K562 (cell line): ENCODE measurements at regions not wholly inside any gene's neighbourhood (a gene's known extent, or its start where the extent isn't known, plus 50 kb on each side); places are given as distances from the start of the nearest gene placed in this dataset.

Source experiments
- ATAC-seq: fragments of 200-7000 bp; cut with Tn5 transposase; 3 replicates; pipeline ENCODE4 v1.9.1; 2020; ENCODE audit warnings: moderate library complexity
- BruUV-seq: library from RNA; stranded (reverse); fragments of 400-500 nt; replicated peaks from 2 replicates; lab custom pipeline; 2021; lab: Mats Ljungman, UMichigan
- CTCF ChIA-PET: fragments of 300-600 bp; formaldehyde crosslinking; extraction: SDS; loops from one replicate; lab custom pipeline; 2021; ENCODE audit warnings: low intra/inter-chr PET ratio; lab: Yijun Ruan, JAX
- POLR2A ChIA-PET: fragments of 300-600, 350-650 bp; sonication (Branson Sonifier 250); formaldehyde crosslinking; extraction: SDS; loops from one replicate; lab custom pipeline; 2021; ENCODE audit warnings: antibody characterized with exemption, inconsistent platforms; lab: Yijun Ruan, JAX
- DNase-seq, 4 experiments: peaks; one replicate each; pipeline versions ENCODE4 v3.0.0 to v3.0.0-alpha.2; 2011 to 2018; ENCODE audit warnings: low spot score in 3 of 4, mixed read lengths in 3 of 4; ENCODE audit errors: extremely low read depth in 1 of 4
- FAIRE-seq: peaks from 2 replicates; lab custom pipeline; 2011; peaks lifted over from hg19 to GRCh38; lab: Jason Lieb, UNC
- H2AFZ ChIP-seq: 2 replicates; pipeline ENCODE4 v1.6.0; 2011; ENCODE audit warnings: low read depth, low read length, control low read depth, inconsistent platforms
- H3K27ac ChIP-seq: fragments of 200-600 bp; 3 replicates; pipeline ENCODE4 v1.8.0; 2011; ENCODE audit warnings: low read depth, mild to moderate bottlenecking, control low read depth, inconsistent platforms, low read length, moderate library complexity, mixed read lengths; ENCODE audit errors: extremely low read depth
- H3K27me3 ChIP-seq, 2 experiments: fragments of 300-600 bp in 1 of 2; 2 replicates in 1 of 2; 3 replicates in 1 of 2; pipeline versions ENCODE4 v1.6.0 to v1.8.0; 2011; ENCODE audit warnings: inconsistent platforms in 2 of 2, low read length in 2 of 2, mild to moderate bottlenecking in 1 of 2, mixed read lengths in 1 of 2, moderate library complexity in 1 of 2; ENCODE audit not compliant: control insufficient read depth in 2 of 2, insufficient read depth in 2 of 2
- H3K36me3 ChIP-seq: fragments of 300-600 bp; 3 replicates; pipeline ENCODE4 v1.8.0; 2011; ENCODE audit warnings: mild to moderate bottlenecking, low read length, inconsistent platforms; ENCODE audit not compliant: control insufficient read depth, insufficient read depth
- H3K4me1 ChIP-seq, 2 experiments: fragments of 200-600 bp in 1 of 2; replicated peaks in 1 of 2; 2 replicates in 1 of 2; 3 replicates in 1 of 2; pipeline versions ENCODE4 v1.5.1 to v1.8.0; 2011; ENCODE audit warnings: inconsistent platforms in 2 of 2, low read length in 2 of 2, mild to moderate bottlenecking in 1 of 2, mixed read lengths in 1 of 2, moderate library complexity in 1 of 2; ENCODE audit not compliant: control insufficient read depth in 2 of 2, insufficient read depth in 2 of 2
- H3K4me2 ChIP-seq: 2 replicates; pipeline ENCODE4 v1.6.1; 2011; ENCODE audit warnings: low read length, control low read depth, inconsistent platforms, mixed read lengths; ENCODE audit not compliant: insufficient read depth
- H3K4me3 ChIP-seq: fragments of 200-600 bp; sonication (generic), shearing (Covaris generic); 2 replicates; pipeline ENCODE4 v1.5.1; 2016; ENCODE audit warnings: control low read depth, inconsistent platforms
- H3K79me2 ChIP-seq: fragments of 200-600 bp; 3 replicates; pipeline ENCODE4 v1.8.0; 2011; ENCODE audit warnings: low read length, inconsistent platforms; ENCODE audit not compliant: control insufficient read depth, insufficient read depth
- H3K9ac ChIP-seq, 2 experiments: 2 replicates each; pipeline versions ENCODE4 v1.6.0 to v1.6.1; 2011; ENCODE audit warnings: low read depth in 2 of 2, low read length in 2 of 2, control low read depth in 1 of 2, inconsistent platforms in 1 of 2, mild to moderate bottlenecking in 1 of 2, mixed read lengths in 1 of 2; ENCODE audit not compliant: insufficient read depth in 1 of 2
- H3K9me1 ChIP-seq: one replicate; pipeline ENCODE4 v1.6.0; 2011; ENCODE audit warnings: inconsistent platforms, mild to moderate bottlenecking, low read length, moderate library complexity; ENCODE audit not compliant: control insufficient read depth, insufficient read depth
- H3K9me3 ChIP-seq: replicated peaks from 2 replicates; pipeline ENCODE4 v1.5.1; 2011; ENCODE audit warnings: low read depth, low read length, inconsistent platforms; ENCODE audit not compliant: control insufficient read depth, insufficient read depth
- H4K20me1 ChIP-seq: replicated peaks from 2 replicates; pipeline ENCODE4 v1.6.1; 2011; ENCODE audit warnings: low read length, inconsistent platforms, mixed read lengths; ENCODE audit not compliant: control insufficient read depth, insufficient read depth
- BCOR ChIP-seq: fragments of 450-650 bp; IDR thresholded peaks from 2 replicates; pipeline ENCODE4 v1.6.1; 2016
- E2F6 ChIP-seq, 2 experiments: IDR thresholded peaks; 2 replicates each; pipeline ENCODE4 v1.6.1; 2011; ENCODE audit warnings: borderline replicate concordance in 1 of 2, control low read depth in 1 of 2, low read depth in 1 of 2, low read length in 1 of 2, mild to moderate bottlenecking in 1 of 2, mixed read lengths in 1 of 2, moderate library complexity in 1 of 2; ENCODE audit not compliant: insufficient read depth in 1 of 2, insufficient read length in 1 of 2, poor library complexity in 1 of 2, severe bottlenecking in 1 of 2; ENCODE audit errors: extremely low read depth in 1 of 2
- HBP1 ChIP-seq: fragments of 450-650 bp; formaldehyde crosslinking; IDR thresholded peaks from 2 replicates; pipeline ENCODE4 v1.4.0; 2022; ENCODE audit warnings: missing genetic modification characterization
- HMG20B ChIP-seq: fragments of 250-450 bp; sonication (Bioruptor Pico); IDR thresholded peaks from 2 replicates; pipeline ENCODE4 v1.5.0; 2021; ENCODE audit warnings: mild to moderate bottlenecking
- MAX ChIP-seq: sonication (generic); formaldehyde crosslinking; IDR thresholded peaks from 2 replicates; pipeline ENCODE4 v1.9.0; 2022; ENCODE audit warnings: mild to moderate bottlenecking, missing genetic modification reagents
- MECOM ChIP-seq: fragments of 250-450 bp; sonication (Bioruptor Pico); IDR thresholded peaks from 2 replicates; pipeline ENCODE4 v1.8.0; 2022; ENCODE audit warnings: inconsistent platforms
- MEIS2 ChIP-seq: fragments of 450-650 bp; IDR thresholded peaks from 2 replicates; pipeline ENCODE4 v1.6.1; 2014; ENCODE audit warnings: mild to moderate bottlenecking; ENCODE audit not compliant: partially characterized antibody
- NBN ChIP-seq: fragments of 450-650 bp; IDR thresholded peaks from 2 replicates; pipeline ENCODE4 v1.6.1; 2016; ENCODE audit warnings: low read depth, mild to moderate bottlenecking
- POU5F1 ChIP-seq: fragments of 150-350 bp; IDR thresholded peaks from 2 replicates; pipeline ENCODE4 v1.6.1; 2014; ENCODE audit warnings: borderline replicate concordance, low read length, low read depth, mild to moderate bottlenecking; ENCODE audit not compliant: partially characterized antibody
- RBM39 ChIP-seq: fragments of 200-400 bp; formaldehyde crosslinking; optimal IDR thresholded peaks from 2 replicates; pipeline ENCODE3; 2018; ENCODE audit warnings: low read depth, low read length
- RNF2 ChIP-seq: sonication (generic); IDR thresholded peaks from 2 replicates; pipeline ENCODE4 v1.6.1; 2016
- TCF7L2 ChIP-seq: fragments of 150-350 bp; IDR thresholded peaks from 2 replicates; pipeline ENCODE4 v1.6.1; 2016; ENCODE audit warnings: low read depth, mild to moderate bottlenecking, low read length, moderate library complexity
- ZNF12 ChIP-seq: sonication (generic); formaldehyde crosslinking; IDR thresholded peaks from 2 replicates; pipeline ENCODE4 v1.4.0; 2020; ENCODE audit warnings: mild to moderate bottlenecking, missing genetic modification reagents
- ZNF277 ChIP-seq: fragments of 250-450 bp; sonication (Bioruptor Pico); IDR thresholded peaks from 2 replicates; pipeline ENCODE4 v1.8.0; 2022; ENCODE audit warnings: inconsistent platforms, mild to moderate bottlenecking, moderate library complexity, borderline replicate concordance
- ZNF316 ChIP-seq: fragments of 450-650 bp; IDR thresholded peaks from 2 replicates; pipeline ENCODE4 v1.6.1; 2016
- ZNF785 ChIP-seq: fragments of 250-450 bp; sonication (Bioruptor Pico); IDR thresholded peaks from 2 replicates; pipeline ENCODE4 v1.4.0; 2020; ENCODE audit warnings: mild to moderate bottlenecking
- WGBS: fragments of 100-300 bp; shearing (Covaris generic); methylation state at CpG from one replicate; pipeline ENCODE4 v1.1.6; 2016; ENCODE audit warnings: low coverage, mixed read lengths; ENCODE audit not compliant: insufficient coverage; ENCODE audit errors: missing lambda C conversion rate; 5-methylcytosine and 5-hydroxymethylcytosine counted together
- in situ Hi-C: fragments of 300-500 bp; cut with MboI; formaldehyde crosslinking; loops from 4 replicates; pipeline ENCODE4 v1.15.0; 2018; ENCODE audit warnings: inconsistent platforms, mixed read lengths
- intact Hi-C: fragments of 100-400 bp; cut with micrococcal nuclease; formaldehyde crosslinking; loops from 2 replicates; pipeline ENCODE4 v1.14.2; 2022

GRCh38 chr6:15999201-15999600, 129.7 kb upstream of the MYLIP start:
- no peak for ATAC-seq
- ChIA-PET POLR2A (interaction anchor here (0.6 to 2.2 kb wide), 5 partner anchors 8 to 55 kb away, joined by 3 to 8 read pairs (median 3); no protein-coding TSS in a partner anchor), CTCF (no interaction called here)
- Histone ChIP-seq H3K4me2 (no peak overlapping the region), H3K4me3 (no peak overlapping the region), H3K9ac (peak overlapping the region in 1 of 2 experiments; percentile 5; a peak in 1 of 4 replicates), H3K27ac (no peak overlapping the region), H3K9me1 (no peaks in the 10 kb centered on the region), H3K79me2 (no peaks in the 10 kb centered on the region), H3K9me3 (no peaks in the 10 kb centered on the region), H3K4me1 (peaks cover 36 to 81% of the 10 kb centered on the region in 2 experiments), H2AFZ (peak overlapping the region; percentile 28; the same call in 1 of the 2 replicates), H3K27me3 (no peaks in the 10 kb centered on the region), H4K20me1 (no peaks in the 10 kb centered on the region), H3K36me3 (no peaks in the 10 kb centered on the region)
- in situ Hi-C loops (no loop called here), intact Hi-C loops (no loop called here)
- BruUV-seq, result no TSS peak
- DNase-seq, result no peak
- WGBS, result 96% methylated on average over 4 of the region's 4 CpGs
- FAIRE-seq, result no peak
- TF ChIP-seq HBP1 (CRISPR knock-in tag), result no peak
- no peak for TF ChIP-seq RNF2
- TF ChIP-seq POU5F1, result no peak
- no peak for TF ChIP-seq NBN
- no peak for TF ChIP-seq MECOM (CRISPR knock-in tag)
- TF ChIP-seq MAX (CRISPR knock-in tag), result 0 out of 2 replicates have a peak, but pooled peaks have one; percentile 13
- TF ChIP-seq BCOR, result no peak
- TF ChIP-seq ZNF316, result no peak
- no peak for TF ChIP-seq TCF7L2
- TF ChIP-seq ZNF277 (CRISPR knock-in tag), result no peak
- TF ChIP-seq MEIS2, result no peak
- TF ChIP-seq ZNF12 (CRISPR knock-in tag), result no peak
- no peak for TF ChIP-seq RBM39
- peak in 1 of 2 experiments; percentile 73 for TF ChIP-seq E2F6 (IDR thresholded peaks at IDR 0.05; ENCODE audit: borderline replicate concordance in 1 of 2, extremely low read depth in 1 of 2, insufficient read depth in 1 of 2, insufficient read length in 1 of 2, low read depth in 1 of 2, low read length in 1 of 2, poor library complexity in 1 of 2, severe bottlenecking in 1 of 2)
- TF ChIP-seq HMG20B, result no peak
- TF ChIP-seq ZNF785 (CRISPR knock-in tag), result no peak
